ENCODE measurements at regions not wholly inside any gene's neighbourhood (a gene's known extent, or its start where the extent isn't known, plus 50 kb on each side); places are given as distances from the start of the nearest gene placed in this dataset.

- no peak for TF ChIP-seq POLR2A (IDR thresholded peaks at IDR 0.05)
- no peak for TF ChIP-seq CTCF (IDR thresholded peaks at IDR 0.05)
Observed at GRCh38 chr6:33904747-33905065, 100.9 kb upstream of the MLN start.

Measured in lower leg skin (tissue), 3 donors.